ENCODE measurements at regions not wholly inside any gene's neighbourhood (a gene's known extent, or its start where the extent isn't known, plus 50 kb on each side); places are given as distances from the start of the nearest gene placed in this dataset.
"Not testable (repeated sequence)": the region's sequence is repeated elsewhere in the genome, so short reads cannot be mapped to it uniquely, and the experiment has no call there.

DNA sequence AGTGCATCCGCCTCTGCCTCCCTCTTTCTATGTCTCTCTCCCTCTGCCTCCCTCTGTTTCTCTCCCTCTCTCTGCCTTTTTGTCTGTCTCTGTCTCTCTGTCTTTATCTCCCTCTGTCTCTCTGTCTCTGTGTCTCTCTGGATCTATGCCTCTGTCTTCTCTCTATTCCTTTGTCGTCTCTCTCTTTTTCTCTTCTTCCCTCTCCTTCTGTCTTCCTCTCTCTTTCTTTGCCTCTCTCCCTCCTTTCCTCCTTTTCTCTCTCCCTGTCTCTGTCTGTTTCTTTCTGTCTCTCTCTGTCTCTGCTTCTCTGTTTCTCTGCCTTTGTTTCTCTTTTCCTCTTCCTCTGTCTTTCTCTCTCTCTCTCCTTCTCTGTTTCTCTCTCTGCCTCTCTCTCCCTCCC is 678.8 kb upstream of the NRP1 start:
- no peak for DNase-seq

DNA sequence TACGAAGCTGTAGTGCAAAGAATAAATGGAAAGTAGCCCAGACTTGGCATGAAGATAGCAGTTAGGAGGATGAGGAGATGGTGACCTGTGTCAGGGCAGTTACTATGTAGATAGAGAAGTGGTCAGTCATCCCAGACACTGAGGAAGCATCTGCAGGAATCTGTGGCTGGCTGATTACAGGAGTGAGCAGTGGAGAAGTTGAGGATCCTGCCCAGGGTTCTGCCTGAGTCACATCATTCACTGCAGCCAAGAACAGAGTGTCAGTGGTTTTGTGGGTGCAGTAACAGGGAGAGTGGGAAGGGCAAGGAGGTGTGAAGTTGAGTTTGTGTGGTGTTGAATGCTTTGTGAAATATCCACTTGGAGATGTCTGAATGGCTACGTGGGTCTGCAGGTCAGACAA is 676.4 kb upstream of the NRP1 start:
- DNase-seq: no peak

DNA sequence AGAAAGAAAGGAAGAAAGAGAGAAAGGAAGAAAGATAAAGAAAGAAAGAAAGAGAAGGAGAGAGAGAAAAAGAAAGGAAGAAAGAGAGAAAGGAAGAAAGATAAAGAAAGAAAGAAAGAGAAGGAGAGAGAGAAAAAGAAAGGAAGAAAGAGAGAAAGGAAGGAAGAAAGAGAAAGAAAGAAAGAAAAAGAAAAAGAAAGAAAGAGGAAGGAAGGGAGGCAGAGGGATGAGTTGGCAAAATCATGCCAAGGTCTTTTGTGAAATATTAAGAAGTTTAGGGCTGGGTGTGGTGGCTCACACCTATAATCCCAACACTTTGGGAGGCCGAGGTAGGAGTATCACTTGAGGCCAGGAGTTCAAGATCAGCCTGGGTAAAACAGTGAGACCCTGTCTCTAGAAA is 675.8 kb upstream of the NRP1 start:
- DNase-seq: not testable (repeated sequence)

- DNase-seq: no peak
These were observed 674.2 kb upstream of the NRP1 start for GRCh38 chr10:34008656-34009055.

- no peak for DNase-seq
These were observed 672.0 kb upstream of the NRP1 start for GRCh38 chr10:34006471-34006870.

DNA sequence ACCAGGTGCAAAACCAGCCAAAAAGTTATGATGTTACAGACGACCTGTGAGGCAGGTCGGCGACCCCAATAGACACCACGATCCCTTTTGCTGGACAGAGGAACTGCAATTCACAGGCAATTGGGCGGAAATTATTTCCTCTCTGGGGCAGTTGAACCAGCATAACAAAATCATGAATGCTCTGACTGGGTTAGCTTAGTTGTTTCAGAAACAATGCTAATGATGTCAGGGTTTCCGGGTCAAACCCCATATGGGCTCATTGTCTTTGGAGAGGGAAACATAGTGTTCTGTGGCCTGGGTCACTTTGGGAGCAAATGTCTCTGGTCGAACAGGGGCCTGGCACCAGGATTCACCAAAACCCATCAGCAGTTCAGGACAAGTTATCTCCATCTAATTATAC is 669.1 kb upstream of the NRP1 start:
- DNase-seq: no peak

GRCh38 chr10:34002896-34003295 is 668.4 kb upstream of the NRP1 start:
- no peak for DNase-seq

DNA sequence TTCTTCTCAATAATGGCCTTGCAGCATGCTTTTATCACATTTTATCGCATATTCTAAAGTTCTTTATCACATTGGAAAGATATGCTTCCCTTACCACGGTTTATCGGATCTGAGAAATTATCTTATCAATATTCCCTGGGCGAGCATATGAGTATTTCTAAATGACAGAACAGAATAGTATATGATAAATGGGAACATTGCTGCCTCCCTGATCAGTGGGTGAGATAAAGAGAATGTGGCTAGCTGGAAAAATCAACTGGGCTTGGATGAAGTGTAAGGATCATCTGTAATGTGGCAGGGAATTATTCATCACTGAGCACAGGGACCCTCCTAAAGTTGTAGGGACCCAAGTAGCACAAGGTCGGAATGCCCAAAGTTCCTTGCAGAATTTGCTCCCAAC is 667.4 kb upstream of the NRP1 start:
- no peak for DNase-seq

DNA sequence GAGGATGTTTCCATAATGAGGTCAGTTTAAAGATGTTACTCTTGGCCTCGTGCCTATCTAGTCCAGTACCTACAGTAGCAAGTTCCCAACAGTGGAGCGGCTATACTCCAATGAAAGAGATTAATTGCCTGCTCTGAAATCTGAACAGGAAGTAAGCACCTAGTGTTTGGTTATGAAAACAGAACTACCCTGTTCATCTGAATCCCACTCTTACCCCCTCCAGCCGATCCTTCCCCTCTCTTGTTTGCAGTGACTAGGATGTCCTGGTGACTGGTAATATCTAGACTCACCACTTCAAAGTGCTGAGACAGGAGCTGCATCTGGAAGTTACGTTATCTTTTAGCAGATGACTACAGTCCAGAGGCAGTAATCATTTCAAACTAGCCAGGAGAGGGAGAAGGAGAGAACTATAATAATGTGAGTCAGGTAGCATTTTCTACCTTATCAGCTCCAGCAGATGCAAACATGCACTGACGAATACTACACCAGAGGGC is 666.7 kb upstream of the NRP1 start:
- no peak for DNase-seq

GRCh38 chr10:33993917-33994316 is 659.5 kb upstream of the NRP1 start:
- DNase-seq: no peak

DNA sequence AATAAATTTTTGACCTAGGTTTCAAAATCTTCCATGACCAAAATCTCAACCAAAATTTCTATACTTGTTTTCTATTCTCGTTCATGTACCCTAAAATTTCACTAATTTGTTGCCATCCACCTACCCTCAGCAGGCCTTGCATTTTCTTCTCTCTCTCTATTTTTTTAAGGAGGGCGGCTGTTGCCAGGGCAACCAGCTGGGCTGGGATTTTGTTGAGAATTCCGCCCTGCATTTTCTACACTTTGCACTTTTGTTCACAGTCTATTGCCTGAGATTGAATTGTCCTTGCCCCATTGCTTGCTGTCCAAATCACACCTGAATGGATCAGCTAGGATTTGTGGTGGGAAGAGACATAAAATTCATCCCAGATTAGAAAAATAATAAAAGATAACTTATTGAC is 657.5 kb upstream of the NRP1 start:
- DNase-seq: no peak

DNA sequence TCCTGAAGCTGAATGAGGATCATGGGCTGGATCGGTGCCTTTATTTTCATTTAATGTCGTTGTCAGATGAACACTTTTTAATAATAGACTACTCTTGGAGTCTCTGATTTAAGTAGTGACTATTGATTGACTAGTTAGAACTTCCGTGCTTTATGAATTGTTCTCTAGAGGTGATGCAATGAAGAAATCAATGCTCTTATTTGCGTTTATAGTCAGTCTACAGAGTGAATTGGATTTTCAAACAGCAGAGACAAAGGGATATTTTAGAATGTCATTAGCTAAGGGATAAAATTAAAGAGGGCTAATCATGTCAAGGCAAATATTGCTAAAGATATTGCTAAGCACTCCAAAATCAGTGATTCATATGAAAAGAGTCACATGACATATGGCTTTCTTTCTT is 652.0 kb upstream of the NRP1 start:
- DNase-seq: no peak

- DNase-seq: no peak
These were observed 651.5 kb upstream of the NRP1 start for GRCh38 chr10:33986016-33986415.

GRCh38 chr10:33982995-33983394 is 648.5 kb upstream of the NRP1 start:
- no peak for DNase-seq

GRCh38 chr10:33981301-33981700 is 646.8 kb upstream of the NRP1 start:
- no peak for DNase-seq

GRCh38 chr10:33979195-33979594 is 644.7 kb upstream of the NRP1 start:
- no peak for DNase-seq

DNA sequence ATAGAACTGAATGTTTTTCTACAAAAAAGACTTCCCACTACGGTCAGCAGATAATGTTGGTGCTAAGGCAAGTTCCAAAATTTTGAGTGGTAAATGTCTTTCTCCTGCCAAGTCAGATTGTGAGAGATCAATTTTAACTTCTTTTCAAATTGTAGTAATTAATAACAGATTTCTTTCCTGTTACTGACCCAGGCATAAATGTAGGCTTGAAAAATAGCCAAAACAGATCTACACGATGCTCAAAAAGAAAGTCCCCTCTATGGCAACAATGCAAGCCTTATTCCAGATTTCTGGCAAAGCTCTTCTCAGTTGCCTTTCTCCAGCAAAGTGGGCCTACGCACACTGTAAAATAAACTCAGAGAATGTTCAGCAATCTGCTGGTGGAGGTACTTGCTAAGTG is 641.0 kb upstream of the NRP1 start:
- no peak for DNase-seq

- no peak for DNase-seq
These were observed 640.6 kb upstream of the NRP1 start for GRCh38 chr10:33974976-33975478.

DNA sequence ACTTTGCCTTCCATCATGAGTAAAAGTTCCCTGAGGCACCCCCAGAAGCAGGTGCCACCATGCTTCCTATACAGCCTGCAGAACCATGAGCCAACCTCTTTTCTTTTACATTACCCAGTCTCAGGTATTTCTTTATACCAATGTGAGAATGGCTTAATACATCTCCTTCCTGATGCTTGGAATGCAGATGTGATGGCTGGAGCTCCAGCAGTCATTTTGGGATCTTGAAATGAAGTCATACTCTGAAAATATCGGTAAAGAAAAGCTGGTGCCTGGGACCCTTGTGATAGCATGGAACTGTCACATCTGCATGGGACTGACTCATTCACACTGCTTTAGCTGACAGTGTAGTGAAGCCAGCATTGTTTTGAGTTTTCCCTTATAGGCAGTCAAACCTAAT is 634.5 kb upstream of the NRP1 start:
- no peak for DNase-seq

DNA sequence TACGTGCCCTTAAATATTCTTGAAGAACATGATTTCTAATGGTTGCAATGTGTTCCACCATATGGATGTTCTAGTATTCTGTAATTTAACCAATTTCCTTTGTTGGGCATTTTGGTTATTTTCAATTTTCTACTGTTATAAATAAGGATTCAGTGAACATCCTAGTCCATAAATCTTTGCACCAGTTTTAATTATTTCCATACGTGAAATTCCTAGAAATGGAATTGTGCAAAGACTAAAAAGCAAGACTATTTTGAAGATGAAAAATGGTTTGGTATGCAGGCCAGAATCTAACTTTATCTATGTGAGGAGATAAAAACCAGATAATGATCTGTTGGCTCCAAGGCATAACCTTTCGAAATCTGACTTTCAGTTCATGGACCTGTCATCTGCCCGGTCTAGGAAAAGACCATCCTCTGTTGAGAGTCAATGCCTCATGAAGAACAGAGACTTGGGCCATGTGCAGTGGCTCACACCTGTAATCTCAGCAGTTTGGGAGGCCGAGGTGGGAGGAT is 633.2 kb upstream of the NRP1 start:
- no peak for DNase-seq

DNA sequence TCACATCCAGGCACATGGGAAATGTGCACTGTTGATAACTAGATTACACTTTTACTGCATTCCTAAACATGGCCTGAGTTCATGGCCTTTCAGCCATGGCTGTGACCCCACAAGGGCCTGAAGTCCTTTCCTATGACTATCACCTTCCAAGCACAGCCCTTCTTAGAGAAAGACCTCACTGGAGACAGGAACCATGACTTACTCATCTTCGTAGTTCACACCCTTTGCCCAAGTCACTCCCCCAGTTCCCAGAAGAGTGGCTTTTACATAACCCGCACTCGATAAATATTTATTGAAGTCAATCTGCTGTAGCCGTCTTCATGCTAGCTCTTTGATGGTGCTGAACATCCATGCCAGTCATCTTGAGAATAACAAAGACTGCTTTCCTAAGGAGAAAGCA is 632.5 kb upstream of the NRP1 start:
- DNase-seq: no peak

DNA sequence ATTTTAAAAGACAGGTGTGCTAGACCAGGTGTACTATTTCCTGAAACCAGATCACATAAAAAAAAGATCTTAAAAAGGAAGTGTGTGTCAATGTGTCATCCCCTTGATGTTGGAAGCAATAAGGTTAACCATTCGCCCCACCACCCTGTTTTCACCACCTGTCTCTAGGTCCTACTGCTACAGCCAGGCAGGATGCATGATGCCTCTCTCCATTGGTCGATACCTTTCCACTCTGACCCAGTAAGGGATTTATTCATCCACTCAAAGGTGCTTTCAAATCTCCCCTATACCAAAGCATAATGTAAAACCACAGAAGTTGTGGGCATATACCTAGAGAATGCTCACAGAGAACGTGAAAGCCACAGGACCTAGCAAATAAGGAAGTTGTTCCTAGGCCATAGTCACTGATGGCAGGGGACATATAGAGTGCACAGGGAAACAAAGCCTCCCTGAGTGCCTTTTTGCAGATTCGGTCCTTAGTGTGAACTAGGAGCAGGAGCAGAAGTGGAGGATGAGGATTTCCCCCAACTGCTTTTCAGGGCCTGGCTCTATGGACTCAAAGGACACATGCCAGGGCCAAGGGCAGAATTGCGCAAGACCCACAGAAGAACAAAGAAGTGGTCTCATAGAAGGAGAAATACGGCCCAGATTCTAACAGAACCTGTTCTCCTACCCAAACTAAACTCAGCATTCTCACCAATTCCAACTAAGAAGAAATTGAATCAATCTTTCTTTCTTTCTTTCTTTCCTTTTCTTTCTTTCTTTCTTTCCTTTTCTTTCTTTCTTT is 631.5 kb upstream of the NRP1 start:
- no peak for DNase-seq

GRCh38 chr10:33963729-33964128 is 629.3 kb upstream of the NRP1 start:
- no peak for DNase-seq

GRCh38 chr10:33956322-33956721 is 621.9 kb upstream of the NRP1 start:
- DNase-seq: not testable (repeated sequence)

DNA sequence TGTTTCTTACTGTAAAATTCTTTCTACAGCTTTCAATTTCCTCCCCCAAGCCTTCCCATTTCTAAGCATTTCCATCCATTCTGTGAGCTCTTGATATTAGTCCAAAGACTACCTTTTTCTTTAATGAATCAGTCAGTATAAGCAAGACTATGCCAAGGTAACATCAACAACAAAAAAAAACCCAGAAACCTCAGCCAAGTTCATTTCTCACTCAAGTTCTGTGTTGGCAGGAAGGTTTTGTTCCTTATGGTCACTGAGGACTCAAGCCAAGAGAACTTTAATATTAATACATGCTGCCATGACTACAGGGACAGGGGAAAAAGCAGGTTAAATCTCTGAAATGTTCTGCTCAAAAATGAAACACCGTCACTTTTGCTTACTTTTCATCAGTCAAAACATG is 621.2 kb upstream of the NRP1 start:
- DNase-seq: no peak

All from NCI-H2029 (cell line).